Activated naive CD8-positive, alpha-beta T cell (primary cell): ENCODE measurements at regions not wholly inside any gene's neighbourhood (a gene's known extent, or its start where the extent isn't known, plus 50 kb on each side); places are given as distances from the start of the nearest gene placed in this dataset.
A peak's percentile ranks its signal among the peaks of the same experiment; 100 is the strongest.

Experiments used
- H3K27ac Mint-ChIP-seq: one replicate; pipeline ENCODE4 v1.8.0; 2021; ENCODE audit warnings: mixed read lengths
- H3K27me3 Mint-ChIP-seq: one replicate; pipeline ENCODE4 v1.8.0; 2021; ENCODE audit warnings: mixed read lengths
- H3K36me3 Mint-ChIP-seq: one replicate; pipeline ENCODE4 v1.8.0; 2021; ENCODE audit warnings: mixed read lengths
- H3K4me1 Mint-ChIP-seq: one replicate; pipeline ENCODE4 v1.8.0; 2021; ENCODE audit warnings: low read depth, mixed read lengths
- H3K4me3 Mint-ChIP-seq: one replicate; pipeline ENCODE4 v1.8.0; 2021; ENCODE audit warnings: mild to moderate bottlenecking, mixed read lengths
- H3K9me3 Mint-ChIP-seq: one replicate; pipeline ENCODE4 v1.8.0; 2021; ENCODE audit warnings: low read depth, mixed read lengths

- H3K27me3 Mint-ChIP-seq, result no peaks in the 10 kb centered on the region
- peaks cover 4% of the 10 kb centered on the region for H3K36me3 Mint-ChIP-seq
- no peaks in the 10 kb centered on the region for H3K9me3 Mint-ChIP-seq
- no peaks in the 10 kb centered on the region for H3K4me1 Mint-ChIP-seq
- H3K4me3 Mint-ChIP-seq, result no peak overlapping the region
- no peak overlapping the region for H3K27ac Mint-ChIP-seq
These were observed 208.8 kb upstream of the GMDS start for GRCh38 chr6:2454180-2454579.

GRCh38 chr6:2450546-2450945, 205.1 kb upstream of the GMDS start:
- Mint-ChIP-seq H3K27me3 (peaks cover 3% of the 10 kb centered on the region), H3K36me3 (peaks cover 5% of the 10 kb centered on the region), H3K4me1 (peaks cover 3% of the 10 kb centered on the region), H3K9me3 (no peaks in the 10 kb centered on the region), H3K27ac (no peak overlapping the region), H3K4me3 (no peak overlapping the region)

- H3K4me3 Mint-ChIP-seq, result no peak overlapping the region
- peaks cover 8% of the 10 kb centered on the region for H3K36me3 Mint-ChIP-seq
- H3K27ac Mint-ChIP-seq, result no peak overlapping the region
- H3K9me3 Mint-ChIP-seq, result no peaks in the 10 kb centered on the region
- peaks cover 3% of the 10 kb centered on the region for H3K4me1 Mint-ChIP-seq
- peaks cover 3% of the 10 kb centered on the region for H3K27me3 Mint-ChIP-seq
These were observed 204.2 kb upstream of the GMDS start for GRCh38 chr6:2449572-2449940.

GRCh38 chr6:2448826-2449571, 203.6 kb upstream of the GMDS start:
- H3K27me3 Mint-ChIP-seq, result peaks cover 3% of the 10 kb centered on the region
- peaks cover 3% of the 10 kb centered on the region for H3K4me1 Mint-ChIP-seq
- H3K27ac Mint-ChIP-seq, result no peak overlapping the region

GRCh38 chr6:2447931-2448330, 202.5 kb upstream of the GMDS start:
- Mint-ChIP-seq H3K4me1 (peaks cover 3% of the 10 kb centered on the region), H3K36me3 (peaks cover 13% of the 10 kb centered on the region), H3K27ac (no peak overlapping the region), H3K4me3 (no peak overlapping the region), H3K9me3 (no peaks in the 10 kb centered on the region), H3K27me3 (peaks cover 3% of the 10 kb centered on the region)

More at GRCh38 chr6:2448826-2449571, 203.6 kb upstream of the GMDS start:
- peak overlapping the region; percentile 49 for H3K4me3 Mint-ChIP-seq
- H3K36me3 Mint-ChIP-seq, result peaks cover 11% of the 10 kb centered on the region
- H3K9me3 Mint-ChIP-seq, result no peaks in the 10 kb centered on the region

GRCh38 chr6:2447318-2447920, 202.0 kb upstream of the GMDS start:
- Mint-ChIP-seq H3K36me3 (peaks cover 13% of the 10 kb centered on the region), H3K4me3 (no peak overlapping the region), H3K9me3 (no peaks in the 10 kb centered on the region), H3K27ac (no peak overlapping the region), H3K27me3 (peaks cover 3% of the 10 kb centered on the region), H3K4me1 (peaks cover 3% of the 10 kb centered on the region)

- no peaks in the 10 kb centered on the region for H3K27me3 Mint-ChIP-seq
- H3K9me3 Mint-ChIP-seq, result no peaks in the 10 kb centered on the region
- H3K4me1 Mint-ChIP-seq, result no peaks in the 10 kb centered on the region
- H3K36me3 Mint-ChIP-seq, result peaks cover 9% of the 10 kb centered on the region
- no peak overlapping the region for H3K4me3 Mint-ChIP-seq
- no peak overlapping the region for H3K27ac Mint-ChIP-seq
These were observed 196.4 kb upstream of the GMDS start for GRCh38 chr6:2441601-2442475.

- Mint-ChIP-seq H3K27me3 (no peaks in the 10 kb centered on the region), H3K4me1 (no peaks in the 10 kb centered on the region), H3K4me3 (no peak overlapping the region), H3K36me3 (peaks cover 8% of the 10 kb centered on the region), H3K27ac (no peak overlapping the region), H3K9me3 (no peaks in the 10 kb centered on the region)
These were observed 195.1 kb upstream of the GMDS start for GRCh38 chr6:2440516-2440915.

- Mint-ChIP-seq H3K27ac (no peak overlapping the region), H3K36me3 (peaks cover 5% of the 10 kb centered on the region), H3K4me3 (no peak overlapping the region), H3K27me3 (no peaks in the 10 kb centered on the region), H3K9me3 (no peaks in the 10 kb centered on the region), H3K4me1 (no peaks in the 10 kb centered on the region)
These were observed 194.2 kb upstream of the GMDS start for GRCh38 chr6:2439632-2440031.

- peaks cover 2% of the 10 kb centered on the region for H3K36me3 Mint-ChIP-seq
- H3K4me1 Mint-ChIP-seq, result no peaks in the 10 kb centered on the region
- H3K9me3 Mint-ChIP-seq, result no peaks in the 10 kb centered on the region
- no peak overlapping the region for H3K27ac Mint-ChIP-seq
- no peak overlapping the region for H3K4me3 Mint-ChIP-seq
- H3K27me3 Mint-ChIP-seq, result no peaks in the 10 kb centered on the region
These were observed 193.7 kb upstream of the GMDS start for GRCh38 chr6:2439082-2439481.

- Mint-ChIP-seq H3K4me1 (no peaks in the 10 kb centered on the region), H3K4me3 (no peak overlapping the region), H3K9me3 (no peaks in the 10 kb centered on the region), H3K36me3 (no peaks in the 10 kb centered on the region), H3K27ac (no peak overlapping the region), H3K27me3 (no peaks in the 10 kb centered on the region)
These were observed 191.2 kb upstream of the GMDS start for GRCh38 chr6:2436410-2437154.

GRCh38 chr6:2435323-2435722, 189.9 kb upstream of the GMDS start:
- Mint-ChIP-seq H3K36me3 (no peaks in the 10 kb centered on the region), H3K4me1 (no peaks in the 10 kb centered on the region), H3K27me3 (no peaks in the 10 kb centered on the region), H3K27ac (no peak overlapping the region), H3K4me3 (no peak overlapping the region), H3K9me3 (no peaks in the 10 kb centered on the region)

GRCh38 chr6:2434912-2435311, 189.5 kb upstream of the GMDS start:
- no peak overlapping the region for H3K27ac Mint-ChIP-seq
- no peak overlapping the region for H3K4me3 Mint-ChIP-seq
- no peaks in the 10 kb centered on the region for H3K4me1 Mint-ChIP-seq
- H3K9me3 Mint-ChIP-seq, result no peaks in the 10 kb centered on the region
- no peaks in the 10 kb centered on the region for H3K36me3 Mint-ChIP-seq
- H3K27me3 Mint-ChIP-seq, result no peaks in the 10 kb centered on the region

- no peak overlapping the region for H3K27ac Mint-ChIP-seq
- H3K4me3 Mint-ChIP-seq, result no peak overlapping the region
- H3K36me3 Mint-ChIP-seq, result no peaks in the 10 kb centered on the region
- no peaks in the 10 kb centered on the region for H3K27me3 Mint-ChIP-seq
- H3K9me3 Mint-ChIP-seq, result no peaks in the 10 kb centered on the region
- H3K4me1 Mint-ChIP-seq, result no peaks in the 10 kb centered on the region
These were observed 188.7 kb upstream of the GMDS start for GRCh38 chr6:2434116-2434515.

GRCh38 chr6:2433711-2434110, 188.3 kb upstream of the GMDS start:
- Mint-ChIP-seq H3K4me1 (no peaks in the 10 kb centered on the region), H3K36me3 (no peaks in the 10 kb centered on the region), H3K27me3 (no peaks in the 10 kb centered on the region), H3K27ac (no peak overlapping the region), H3K4me3 (no peak overlapping the region), H3K9me3 (no peaks in the 10 kb centered on the region)
